ENCODE measurements at regions not wholly inside any gene's neighbourhood (a gene's known extent, or its start where the extent isn't known, plus 50 kb on each side); places are given as distances from the start of the nearest gene placed in this dataset.

GRCh38 chr2:4024605-4025004 is 321.2 kb downstream of the DCDC2C start:
- TF ChIP-seq CTCF (IDR thresholded peaks at IDR 0.05): no peak
- no peak for TF ChIP-seq EZH2 (IDR thresholded peaks at IDR 0.05)

Measured in neural progenitor cell (in vitro differentiated cells).